ENCODE measurements at regions not wholly inside any gene's neighbourhood (a gene's known extent, or its start where the extent isn't known, plus 50 kb on each side); places are given as distances from the start of the nearest gene placed in this dataset.

- DNase-seq: no peak
Observed at GRCh38 chr1:101316799-101317198, 80.0 kb downstream of the S1PR1 start.

- DNase-seq: no peak
Observed at GRCh38 chr1:101317590-101317989, 80.8 kb downstream of the S1PR1 start.

GRCh38 chr1:101323535-101323934, 86.7 kb downstream of the S1PR1 start:
- DNase-seq: no peak

- no peak for DNase-seq
Observed at GRCh38 chr1:101325144-101325543, 88.3 kb downstream of the S1PR1 start.

GRCh38 chr1:101330427-101331130, 93.8 kb downstream of the S1PR1 start:
- no peak for DNase-seq

- DNase-seq: no peak
Observed at GRCh38 chr1:101331794-101332193, 95.0 kb downstream of the S1PR1 start.

GRCh38 chr1:101332633-101333032, 95.8 kb downstream of the S1PR1 start:
- no peak for DNase-seq

GRCh38 chr1:101333186-101333585, 96.4 kb downstream of the S1PR1 start:
- DNase-seq: no peak

- DNase-seq: no peak
Observed at GRCh38 chr1:101337968-101338367, 101.1 kb downstream of the S1PR1 start.

GRCh38 chr1:101338714-101339430, 102.1 kb downstream of the S1PR1 start:
- DNase-seq: no peak

GRCh38 chr1:101344745-101345144, 107.9 kb downstream of the S1PR1 start:
- no peak for DNase-seq

GRCh38 chr1:101346419-101346818, 109.6 kb downstream of the S1PR1 start:
- DNase-seq: no peak

- no peak for DNase-seq
Observed at GRCh38 chr1:101356013-101356412, 119.2 kb downstream of the S1PR1 start.

- no peak for DNase-seq
Observed at GRCh38 chr1:101356604-101357443, 120.0 kb downstream of the S1PR1 start.

- peak; percentile 63 to 77 (median 69) for DNase-seq
Observed at GRCh38 chr1:101357444-101357986, 120.7 kb downstream of the S1PR1 start.

- no peak for DNase-seq
Observed at GRCh38 chr1:101360506-101360905, 123.7 kb downstream of the S1PR1 start.

GRCh38 chr1:101363891-101364318, 127.1 kb downstream of the S1PR1 start:
- no peak for DNase-seq

- no peak for DNase-seq
Observed at GRCh38 chr1:101364370-101365120, 127.7 kb downstream of the S1PR1 start.

GRCh38 chr1:101365186-101365585, 128.4 kb downstream of the S1PR1 start:
- DNase-seq: no peak

- DNase-seq: no peak
Observed at GRCh38 chr1:101365878-101366277, 129.1 kb downstream of the S1PR1 start.

- DNase-seq: no peak
Observed at GRCh38 chr1:101366513-101367215, 129.8 kb downstream of the S1PR1 start.
